Mesothelial cell of epicardium (in vitro differentiated cells): ENCODE measurements at regions not wholly inside any gene's neighbourhood (a gene's known extent, or its start where the extent isn't known, plus 50 kb on each side); places are given as distances from the start of the nearest gene placed in this dataset.
A peak's percentile ranks its signal among the peaks of the same experiment; 100 is the strongest.

Experiments used
- DNase-seq, 2 experiments: peaks; one replicate each; pipeline ENCODE4 v3.0.0; 2021; ENCODE audit warnings: low spot score in 2 of 2; ENCODE audit not compliant: unreplicated experiment in 2 of 2
- H3K27ac Mint-ChIP-seq: 2 replicates; pipeline ENCODE4 v1.8.0; 2021; ENCODE audit warnings: mixed read lengths
- H3K27me3 Mint-ChIP-seq: 2 replicates; pipeline ENCODE4 v1.8.0; 2021; ENCODE audit warnings: low read depth, mixed read lengths
- H3K36me3 Mint-ChIP-seq: 2 replicates; pipeline ENCODE4 v1.8.0; 2021; ENCODE audit warnings: mixed read lengths
- H3K4me1 Mint-ChIP-seq: 2 replicates; pipeline ENCODE4 v1.8.0; 2021; ENCODE audit warnings: mixed read lengths
- H3K4me3 Mint-ChIP-seq: 2 replicates; pipeline ENCODE4 v1.8.0; 2021; ENCODE audit warnings: mild to moderate bottlenecking, moderate library complexity, mixed read lengths
- H3K9me3 Mint-ChIP-seq: 2 replicates; pipeline ENCODE4 v1.8.0; 2021; ENCODE audit warnings: mixed read lengths
- TF ChIP-seq, protein P1 (sequence below): fragments of 200-600 bp; sonication (generic); IDR thresholded peaks from one replicate; pipeline ENCODE4 v1.5.0; 2021; ENCODE audit warnings: antibody characterized with exemption; ENCODE audit not compliant: unreplicated experiment

- no peaks in the 10 kb centered on the region for H3K36me3 Mint-ChIP-seq
- no peaks in the 10 kb centered on the region for H3K9me3 Mint-ChIP-seq
- DNase-seq = peak; percentile 71 to 86
- no peak overlapping the region for H3K4me3 Mint-ChIP-seq
- H3K27me3 Mint-ChIP-seq = no peaks in the 10 kb centered on the region
- H3K27ac Mint-ChIP-seq = no peak overlapping the region
- peaks cover 20% of the 10 kb centered on the region for H3K4me1 Mint-ChIP-seq
- TF ChIP-seq, protein P1, sequence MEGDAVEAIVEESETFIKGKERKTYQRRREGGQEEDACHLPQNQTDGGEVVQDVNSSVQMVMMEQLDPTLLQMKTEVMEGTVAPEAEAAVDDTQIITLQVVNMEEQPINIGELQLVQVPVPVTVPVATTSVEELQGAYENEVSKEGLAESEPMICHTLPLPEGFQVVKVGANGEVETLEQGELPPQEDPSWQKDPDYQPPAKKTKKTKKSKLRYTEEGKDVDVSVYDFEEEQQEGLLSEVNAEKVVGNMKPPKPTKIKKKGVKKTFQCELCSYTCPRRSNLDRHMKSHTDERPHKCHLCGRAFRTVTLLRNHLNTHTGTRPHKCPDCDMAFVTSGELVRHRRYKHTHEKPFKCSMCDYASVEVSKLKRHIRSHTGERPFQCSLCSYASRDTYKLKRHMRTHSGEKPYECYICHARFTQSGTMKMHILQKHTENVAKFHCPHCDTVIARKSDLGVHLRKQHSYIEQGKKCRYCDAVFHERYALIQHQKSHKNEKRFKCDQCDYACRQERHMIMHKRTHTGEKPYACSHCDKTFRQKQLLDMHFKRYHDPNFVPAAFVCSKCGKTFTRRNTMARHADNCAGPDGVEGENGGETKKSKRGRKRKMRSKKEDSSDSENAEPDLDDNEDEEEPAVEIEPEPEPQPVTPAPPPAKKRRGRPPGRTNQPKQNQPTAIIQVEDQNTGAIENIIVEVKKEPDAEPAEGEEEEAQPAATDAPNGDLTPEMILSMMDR = peak; percentile 82
Observed at GRCh38 chr18:59056706-59057492, 82.8 kb upstream of the SEC11C start.

GRCh38 chr18:59057493-59057795 is 82.2 kb upstream of the SEC11C start:
- no peak for DNase-seq
- Mint-ChIP-seq H3K4me3 (no peak overlapping the region), H3K36me3 (no peaks in the 10 kb centered on the region), H3K27me3 (no peaks in the 10 kb centered on the region), H3K4me1 (peaks cover 20% of the 10 kb centered on the region), H3K9me3 (no peaks in the 10 kb centered on the region), H3K27ac (no peak overlapping the region)
- TF ChIP-seq, protein P1 = no peak

- H3K36me3 Mint-ChIP-seq = no peaks in the 10 kb centered on the region
- no peak overlapping the region for H3K27ac Mint-ChIP-seq
- no peak overlapping the region for H3K4me3 Mint-ChIP-seq
- H3K4me1 Mint-ChIP-seq = peaks cover 19% of the 10 kb centered on the region
- no peak for DNase-seq
- no peaks in the 10 kb centered on the region for H3K9me3 Mint-ChIP-seq
- TF ChIP-seq, protein P1 = no peak
- no peaks in the 10 kb centered on the region for H3K27me3 Mint-ChIP-seq
Observed at GRCh38 chr18:59057969-59058368, 81.7 kb upstream of the SEC11C start.

- no peak for DNase-seq
- Mint-ChIP-seq H3K36me3 (no peaks in the 10 kb centered on the region), H3K4me3 (no peak overlapping the region), H3K27ac (no peak overlapping the region), H3K9me3 (no peaks in the 10 kb centered on the region), H3K27me3 (no peaks in the 10 kb centered on the region), H3K4me1 (peaks cover 12% of the 10 kb centered on the region)
- TF ChIP-seq, protein P1 = no peak
Observed at GRCh38 chr18:59059140-59059539, 80.5 kb upstream of the SEC11C start.

- TF ChIP-seq, protein P1 = no peak
- H3K9me3 Mint-ChIP-seq = no peaks in the 10 kb centered on the region
- no peak for DNase-seq
- H3K27me3 Mint-ChIP-seq = no peaks in the 10 kb centered on the region
- no peak overlapping the region for H3K4me3 Mint-ChIP-seq
- H3K27ac Mint-ChIP-seq = no peak overlapping the region
- H3K4me1 Mint-ChIP-seq = peaks cover 3% of the 10 kb centered on the region
- no peaks in the 10 kb centered on the region for H3K36me3 Mint-ChIP-seq
Observed at GRCh38 chr18:59060551-59060950, 79.1 kb upstream of the SEC11C start.
